Spleen (tissue), 7 donors: ENCODE measurements at regions not wholly inside any gene's neighbourhood (a gene's known extent, or its start where the extent isn't known, plus 50 kb on each side); places are given as distances from the start of the nearest gene placed in this dataset.

ENCODE experiments used
- POLR2AphosphoS5 ChIP-seq, 3 donors: sonication (generic); formaldehyde crosslinking; IDR thresholded peaks; one replicate each; pipeline ENCODE4 v1.5.1; 2017; ENCODE audit warnings: antibody characterized with exemption in 3 of 3
- TF ChIP-seq, protein P1 (sequence below), 11 experiments: fragments of 200-600 bp in 7 of 11; fragments of 450-650 bp in 4 of 11; sonication (generic) in 4 of 11; IDR thresholded peaks in 8 of 11; conservative IDR thresholded peaks in 3 of 11; 1 replicate in 7 of 11; 2 replicates in 4 of 11; pipeline versions ENCODE4 v1.4.0 to v1.8.0; 2016 to 2021; ENCODE audit warnings: antibody characterized with exemption in 11 of 11, inconsistent platforms in 4 of 11, mild to moderate bottlenecking in 1 of 11
- donor health status: DM: no; HTN: no; CAD: no; lungs with moderate emphysema.
- donor health status: DM: no; HTN: no; CAD: no.
- donor health status: DM: no; HTN: no; CAD: no.

- TF ChIP-seq, protein P1, sequence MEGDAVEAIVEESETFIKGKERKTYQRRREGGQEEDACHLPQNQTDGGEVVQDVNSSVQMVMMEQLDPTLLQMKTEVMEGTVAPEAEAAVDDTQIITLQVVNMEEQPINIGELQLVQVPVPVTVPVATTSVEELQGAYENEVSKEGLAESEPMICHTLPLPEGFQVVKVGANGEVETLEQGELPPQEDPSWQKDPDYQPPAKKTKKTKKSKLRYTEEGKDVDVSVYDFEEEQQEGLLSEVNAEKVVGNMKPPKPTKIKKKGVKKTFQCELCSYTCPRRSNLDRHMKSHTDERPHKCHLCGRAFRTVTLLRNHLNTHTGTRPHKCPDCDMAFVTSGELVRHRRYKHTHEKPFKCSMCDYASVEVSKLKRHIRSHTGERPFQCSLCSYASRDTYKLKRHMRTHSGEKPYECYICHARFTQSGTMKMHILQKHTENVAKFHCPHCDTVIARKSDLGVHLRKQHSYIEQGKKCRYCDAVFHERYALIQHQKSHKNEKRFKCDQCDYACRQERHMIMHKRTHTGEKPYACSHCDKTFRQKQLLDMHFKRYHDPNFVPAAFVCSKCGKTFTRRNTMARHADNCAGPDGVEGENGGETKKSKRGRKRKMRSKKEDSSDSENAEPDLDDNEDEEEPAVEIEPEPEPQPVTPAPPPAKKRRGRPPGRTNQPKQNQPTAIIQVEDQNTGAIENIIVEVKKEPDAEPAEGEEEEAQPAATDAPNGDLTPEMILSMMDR (IDR thresholded peaks at IDR 0.05 in 8 of 11, conservative IDR thresholded peaks at IDR 0.05 in 3 of 11), result no peak
- no peak for TF ChIP-seq POLR2AphosphoS5 (IDR thresholded peaks at IDR 0.05)
Observed at GRCh38 chr9:102185371-102185770, 446.9 kb upstream of the GRIN3A start.
